Mesothelial cell of epicardium (in vitro differentiated cells): ENCODE measurements at regions not wholly inside any gene's neighbourhood (a gene's known extent, or its start where the extent isn't known, plus 50 kb on each side); places are given as distances from the start of the nearest gene placed in this dataset.

Source experiments
- DNase-seq, 2 experiments: peaks; one replicate each; pipeline ENCODE4 v3.0.0; 2021; ENCODE audit warnings: low spot score in 2 of 2; ENCODE audit not compliant: unreplicated experiment in 2 of 2
- H3K27ac Mint-ChIP-seq: 2 replicates; pipeline ENCODE4 v1.8.0; 2021; ENCODE audit warnings: mixed read lengths
- H3K27me3 Mint-ChIP-seq: 2 replicates; pipeline ENCODE4 v1.8.0; 2021; ENCODE audit warnings: low read depth, mixed read lengths
- H3K36me3 Mint-ChIP-seq: 2 replicates; pipeline ENCODE4 v1.8.0; 2021; ENCODE audit warnings: mixed read lengths
- H3K4me1 Mint-ChIP-seq: 2 replicates; pipeline ENCODE4 v1.8.0; 2021; ENCODE audit warnings: mixed read lengths
- H3K4me3 Mint-ChIP-seq: 2 replicates; pipeline ENCODE4 v1.8.0; 2021; ENCODE audit warnings: mild to moderate bottlenecking, moderate library complexity, mixed read lengths
- H3K9me3 Mint-ChIP-seq: 2 replicates; pipeline ENCODE4 v1.8.0; 2021; ENCODE audit warnings: mixed read lengths
- TF ChIP-seq, protein P1 (sequence below): fragments of 200-600 bp; sonication (generic); IDR thresholded peaks from one replicate; pipeline ENCODE4 v1.5.0; 2021; ENCODE audit warnings: antibody characterized with exemption; ENCODE audit not compliant: unreplicated experiment

- Mint-ChIP-seq H3K4me3 (no peak overlapping the region), H3K4me1 (peaks cover 6% of the 10 kb centered on the region), H3K27ac (no peak overlapping the region), H3K27me3 (no peaks in the 10 kb centered on the region), H3K9me3 (peaks cover 27% of the 10 kb centered on the region), H3K36me3 (no peaks in the 10 kb centered on the region)
- no peak for DNase-seq
- TF ChIP-seq, protein P1, sequence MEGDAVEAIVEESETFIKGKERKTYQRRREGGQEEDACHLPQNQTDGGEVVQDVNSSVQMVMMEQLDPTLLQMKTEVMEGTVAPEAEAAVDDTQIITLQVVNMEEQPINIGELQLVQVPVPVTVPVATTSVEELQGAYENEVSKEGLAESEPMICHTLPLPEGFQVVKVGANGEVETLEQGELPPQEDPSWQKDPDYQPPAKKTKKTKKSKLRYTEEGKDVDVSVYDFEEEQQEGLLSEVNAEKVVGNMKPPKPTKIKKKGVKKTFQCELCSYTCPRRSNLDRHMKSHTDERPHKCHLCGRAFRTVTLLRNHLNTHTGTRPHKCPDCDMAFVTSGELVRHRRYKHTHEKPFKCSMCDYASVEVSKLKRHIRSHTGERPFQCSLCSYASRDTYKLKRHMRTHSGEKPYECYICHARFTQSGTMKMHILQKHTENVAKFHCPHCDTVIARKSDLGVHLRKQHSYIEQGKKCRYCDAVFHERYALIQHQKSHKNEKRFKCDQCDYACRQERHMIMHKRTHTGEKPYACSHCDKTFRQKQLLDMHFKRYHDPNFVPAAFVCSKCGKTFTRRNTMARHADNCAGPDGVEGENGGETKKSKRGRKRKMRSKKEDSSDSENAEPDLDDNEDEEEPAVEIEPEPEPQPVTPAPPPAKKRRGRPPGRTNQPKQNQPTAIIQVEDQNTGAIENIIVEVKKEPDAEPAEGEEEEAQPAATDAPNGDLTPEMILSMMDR = no peak
Observed at GRCh38 chr10:107732045-107732444, 567.5 kb upstream of the SORCS1 start.

GRCh38 chr10:107728807-107729206 lies 564.3 kb upstream of the SORCS1 start:
- Mint-ChIP-seq H3K4me3 (no peak overlapping the region), H3K36me3 (no peaks in the 10 kb centered on the region), H3K27me3 (no peaks in the 10 kb centered on the region)

GRCh38 chr10:107727767-107728317 lies 563.3 kb upstream of the SORCS1 start:
- H3K27ac Mint-ChIP-seq = no peak overlapping the region
- peaks cover 4% of the 10 kb centered on the region for H3K9me3 Mint-ChIP-seq
- no peak for DNase-seq
- H3K27me3 Mint-ChIP-seq = no peaks in the 10 kb centered on the region
- TF ChIP-seq, protein P1 = no peak
- no peak overlapping the region for H3K4me3 Mint-ChIP-seq
- H3K4me1 Mint-ChIP-seq = peaks cover 7% of the 10 kb centered on the region
- no peaks in the 10 kb centered on the region for H3K36me3 Mint-ChIP-seq

More at GRCh38 chr10:107728807-107729206, 564.3 kb upstream of the SORCS1 start:
- DNase-seq = no peak
- Mint-ChIP-seq H3K9me3 (peaks cover 9% of the 10 kb centered on the region), H3K4me1 (peaks cover 7% of the 10 kb centered on the region), H3K27ac (no peak overlapping the region)
- TF ChIP-seq, protein P1 = no peak

GRCh38 chr10:107718864-107719263 lies 554.4 kb upstream of the SORCS1 start:
- Mint-ChIP-seq H3K27me3 (peaks cover 14% of the 10 kb centered on the region), H3K36me3 (no peaks in the 10 kb centered on the region), H3K27ac (no peak overlapping the region)

GRCh38 chr10:107717046-107717445 lies 552.5 kb upstream of the SORCS1 start:
- H3K4me3 Mint-ChIP-seq = no peak overlapping the region
- H3K9me3 Mint-ChIP-seq = peaks cover 3% of the 10 kb centered on the region
- peaks cover 16% of the 10 kb centered on the region for H3K27me3 Mint-ChIP-seq
- H3K4me1 Mint-ChIP-seq = no peaks in the 10 kb centered on the region
- no peaks in the 10 kb centered on the region for H3K36me3 Mint-ChIP-seq
- no peak overlapping the region for H3K27ac Mint-ChIP-seq
- no peak for DNase-seq
- TF ChIP-seq, protein P1 = no peak

More at GRCh38 chr10:107718864-107719263, 554.4 kb upstream of the SORCS1 start:
- no peaks in the 10 kb centered on the region for H3K4me1 Mint-ChIP-seq
- TF ChIP-seq, protein P1 = no peak
- no peak for DNase-seq
- H3K4me3 Mint-ChIP-seq = no peak overlapping the region
- peaks cover 7% of the 10 kb centered on the region for H3K9me3 Mint-ChIP-seq

DNA sequence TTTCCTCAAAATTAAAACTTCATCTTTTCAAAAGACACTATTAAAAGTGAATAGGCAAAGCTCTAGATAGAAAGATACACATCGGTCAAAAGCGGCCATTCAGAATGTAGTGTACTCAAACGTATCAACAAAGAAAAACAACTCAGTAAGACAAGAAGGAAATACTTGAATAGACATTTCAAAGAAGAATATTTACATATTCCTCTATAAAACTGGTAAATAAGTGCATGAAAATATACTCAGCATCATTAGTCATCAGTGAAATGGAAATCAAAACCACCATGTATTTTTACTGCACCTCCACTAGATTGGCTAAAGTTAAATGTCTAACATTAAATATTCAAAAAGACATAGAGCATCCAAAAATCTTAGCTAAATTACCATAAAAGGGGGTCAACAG lies 551.1 kb upstream of the SORCS1 start:
- DNase-seq = no peak
- H3K9me3 Mint-ChIP-seq = no peaks in the 10 kb centered on the region
- H3K36me3 Mint-ChIP-seq = no peaks in the 10 kb centered on the region
- peaks cover 14% of the 10 kb centered on the region for H3K27me3 Mint-ChIP-seq
- TF ChIP-seq, protein P1 = no peak
- H3K4me3 Mint-ChIP-seq = no peak overlapping the region
- no peaks in the 10 kb centered on the region for H3K4me1 Mint-ChIP-seq
- no peak overlapping the region for H3K27ac Mint-ChIP-seq
